Natural killer cell treated with Interleukin-12 subunit alpha and Interleukin-12 subunit beta and Interleukin-15 and Interleukin-18, amount 100 ng/mL, for 72 hours (primary cell): ENCODE measurements at regions not wholly inside any gene's neighbourhood (a gene's known extent, or its start where the extent isn't known, plus 50 kb on each side); places are given as distances from the start of the nearest gene placed in this dataset.
A peak's percentile ranks its signal among the peaks of the same experiment; 100 is the strongest.

Experiments
- ATAC-seq, 2 donors: fragments of 150-1000 bp; cut with Tn5 transposase in 1 of 2; sonication (Bioruptor Pico), chemical (Tn5 transposase) in 1 of 2; 2 replicates each; pipeline ENCODE4 v1.10.0; 2021
- DNase-seq: peaks from one replicate; pipeline ENCODE4 v3.0.0; 2022; ENCODE audit warnings: low spot score
- H3K27ac Mint-ChIP-seq, 2 donors: 1 replicate in 1 of 2; 2 replicates in 1 of 2; pipeline ENCODE4 v1.8.0; 2022; ENCODE audit warnings: mixed read lengths in 2 of 2, mild to moderate bottlenecking in 1 of 2, moderate library complexity in 1 of 2
- H3K27me3 Mint-ChIP-seq, 2 donors: 1 replicate in 1 of 2; 2 replicates in 1 of 2; pipeline ENCODE4 v1.8.0; 2022; ENCODE audit warnings: mixed read lengths in 2 of 2
- H3K36me3 Mint-ChIP-seq: one replicate; pipeline ENCODE4 v1.8.0; 2022; ENCODE audit warnings: mixed read lengths
- H3K4me1 Mint-ChIP-seq, 2 donors: 1 replicate in 1 of 2; 2 replicates in 1 of 2; pipeline ENCODE4 v1.8.0; 2022; ENCODE audit warnings: low read depth in 2 of 2, mixed read lengths in 2 of 2, mild to moderate bottlenecking in 1 of 2
- H3K4me3 Mint-ChIP-seq: one replicate; pipeline ENCODE4 v1.8.0; 2022; ENCODE audit warnings: mixed read lengths
- H3K9me3 Mint-ChIP-seq: 2 replicates; pipeline ENCODE4 v1.8.0; 2022; ENCODE audit warnings: mixed read lengths

- Mint-ChIP-seq H3K9me3 (peaks cover under 1% of the 10 kb centered on the region), H3K4me1 (peaks cover 30 to 49% of the 10 kb centered on the region in 2 donors), H3K27ac (peak overlapping the region; percentile 41 to 49), H3K36me3 (peaks cover 8% of the 10 kb centered on the region), H3K27me3 (no peaks in the 10 kb centered on the region), H3K4me3 (peak overlapping the region; percentile 30)
- ATAC-seq, result no peak
- no peak for DNase-seq
Observed at GRCh38 chr1:116819081-116819480, 64.9 kb downstream of the CD2 start.

- Mint-ChIP-seq H3K27ac (peak overlapping the region in 1 of 2 donors; percentile 29), H3K36me3 (no peaks in the 10 kb centered on the region), H3K4me1 (peaks cover 26 to 40% of the 10 kb centered on the region in 2 donors), H3K27me3 (no peaks in the 10 kb centered on the region), H3K9me3 (no peaks in the 10 kb centered on the region), H3K4me3 (no peak overlapping the region)
- DNase-seq, result no peak
- no peak for ATAC-seq
Observed at GRCh38 chr1:116820369-116820768, 66.1 kb downstream of the CD2 start.

- no peak overlapping the region for H3K27ac Mint-ChIP-seq
- DNase-seq (no peak), ATAC-seq (no peak)
- no peaks in the 10 kb centered on the region for H3K36me3 Mint-ChIP-seq
- H3K4me3 Mint-ChIP-seq, result no peak overlapping the region
- no peaks in the 10 kb centered on the region for H3K9me3 Mint-ChIP-seq
- no peaks in the 10 kb centered on the region for H3K27me3 Mint-ChIP-seq
- peaks cover 24 to 42% of the 10 kb centered on the region in 2 donors for H3K4me1 Mint-ChIP-seq
Observed at GRCh38 chr1:116821763-116822162, 67.5 kb downstream of the CD2 start.

- ATAC-seq (no peak), DNase-seq (no peak)
- no peaks in the 10 kb centered on the region for H3K27me3 Mint-ChIP-seq
- no peak overlapping the region for H3K4me3 Mint-ChIP-seq
- peak overlapping the region; percentile 91 to 94 for H3K27ac Mint-ChIP-seq
- H3K4me1 Mint-ChIP-seq, result peaks cover 22 to 31% of the 10 kb centered on the region in 2 donors
- H3K36me3 Mint-ChIP-seq, result peaks cover 6% of the 10 kb centered on the region
- peaks cover 3% of the 10 kb centered on the region for H3K9me3 Mint-ChIP-seq
Observed at GRCh38 chr1:116824631-116825206, 70.5 kb downstream of the CD2 start.

GRCh38 chr1:116825207-116825719 lies 71.0 kb downstream of the CD2 start:
- H3K36me3 Mint-ChIP-seq, result peaks cover 6% of the 10 kb centered on the region
- H3K27ac Mint-ChIP-seq, result peak overlapping the region; percentile 91 to 94
- H3K9me3 Mint-ChIP-seq, result peaks cover 3% of the 10 kb centered on the region
- no peak overlapping the region for H3K4me3 Mint-ChIP-seq
- no peak for DNase-seq
- no peak for ATAC-seq
- peaks cover 22 to 31% of the 10 kb centered on the region in 2 donors for H3K4me1 Mint-ChIP-seq
- no peaks in the 10 kb centered on the region for H3K27me3 Mint-ChIP-seq

GRCh38 chr1:116825720-116826438 lies 71.6 kb downstream of the CD2 start:
- Mint-ChIP-seq H3K36me3 (peaks cover 6% of the 10 kb centered on the region), H3K27ac (peak overlapping the region; percentile 91 to 94), H3K4me1 (peaks cover 22 to 31% of the 10 kb centered on the region in 2 donors), H3K9me3 (peaks cover 3% of the 10 kb centered on the region), H3K4me3 (peak overlapping the region; percentile 63), H3K27me3 (no peaks in the 10 kb centered on the region)
- DNase-seq (no peak), ATAC-seq (no peak)

GRCh38 chr1:116826818-116827606 lies 72.8 kb downstream of the CD2 start:
- Mint-ChIP-seq H3K27ac (peak overlapping the region; percentile 91 to 94), H3K27me3 (no peaks in the 10 kb centered on the region), H3K36me3 (peaks cover 6% of the 10 kb centered on the region), H3K9me3 (peaks cover 3% of the 10 kb centered on the region), H3K4me1 (peaks cover 22 to 31% of the 10 kb centered on the region in 2 donors), H3K4me3 (peak overlapping the region; percentile 63)
- ATAC-seq (peak; percentile 92 to 93), DNase-seq (no peak)

- H3K4me1 Mint-ChIP-seq, result peaks cover 22 to 31% of the 10 kb centered on the region in 2 donors
- DNase-seq (no peak), ATAC-seq (no peak)
- peaks cover 6% of the 10 kb centered on the region for H3K36me3 Mint-ChIP-seq
- peak overlapping the region; percentile 63 for H3K4me3 Mint-ChIP-seq
- peaks cover 3% of the 10 kb centered on the region for H3K9me3 Mint-ChIP-seq
- no peaks in the 10 kb centered on the region for H3K27me3 Mint-ChIP-seq
- H3K27ac Mint-ChIP-seq, result peak overlapping the region; percentile 91 to 94
Observed at GRCh38 chr1:116827607-116828105, 73.4 kb downstream of the CD2 start.

- H3K27me3 Mint-ChIP-seq, result no peaks in the 10 kb centered on the region
- DNase-seq (no peak), ATAC-seq (no peak)
- H3K27ac Mint-ChIP-seq, result peak overlapping the region in 1 of 2 donors; percentile 36
- H3K9me3 Mint-ChIP-seq, result peaks cover 8% of the 10 kb centered on the region
- H3K36me3 Mint-ChIP-seq, result peaks cover 10% of the 10 kb centered on the region
- H3K4me3 Mint-ChIP-seq, result no peak overlapping the region
- peaks cover 14% of the 10 kb centered on the region in 2 donors for H3K4me1 Mint-ChIP-seq
Observed at GRCh38 chr1:116832308-116832931, 77.3 kb upstream of the PTGFRN start.

- Mint-ChIP-seq H3K27ac (peak overlapping the region in 1 of 2 donors; percentile 36), H3K4me1 (peaks cover 11% of the 10 kb centered on the region in 2 donors)
- no peak for DNase-seq
Observed at GRCh38 chr1:116832932-116833578, 76.7 kb upstream of the PTGFRN start.

GRCh38 chr1:116833718-116834117 lies 76.0 kb upstream of the PTGFRN start:
- H3K9me3 Mint-ChIP-seq, result peaks cover 7% of the 10 kb centered on the region
- ATAC-seq, result no peak
- H3K27ac Mint-ChIP-seq, result no peak overlapping the region

More at GRCh38 chr1:116832932-116833578, 76.7 kb upstream of the PTGFRN start:
- ATAC-seq, result no peak
- peaks cover 7% of the 10 kb centered on the region for H3K9me3 Mint-ChIP-seq
- no peaks in the 10 kb centered on the region for H3K27me3 Mint-ChIP-seq
- peaks cover 7% of the 10 kb centered on the region for H3K36me3 Mint-ChIP-seq
- no peak overlapping the region for H3K4me3 Mint-ChIP-seq

GRCh38 chr1:116834595-116834994 lies 75.1 kb upstream of the PTGFRN start:
- H3K4me3 Mint-ChIP-seq, result no peak overlapping the region
- no peak for DNase-seq
- H3K9me3 Mint-ChIP-seq, result peaks cover 7% of the 10 kb centered on the region
- H3K4me1 Mint-ChIP-seq, result peaks cover 7% of the 10 kb centered on the region in 2 donors
- ATAC-seq, result no peak
- H3K27me3 Mint-ChIP-seq, result no peaks in the 10 kb centered on the region
- H3K36me3 Mint-ChIP-seq, result peaks cover 7% of the 10 kb centered on the region
- H3K27ac Mint-ChIP-seq, result no peak overlapping the region

More at GRCh38 chr1:116833718-116834117, 76.0 kb upstream of the PTGFRN start:
- DNase-seq, result no peak
- H3K4me3 Mint-ChIP-seq, result no peak overlapping the region
- H3K4me1 Mint-ChIP-seq, result peaks cover 7 to 11% of the 10 kb centered on the region in 2 donors
- peaks cover 7% of the 10 kb centered on the region for H3K36me3 Mint-ChIP-seq
- no peaks in the 10 kb centered on the region for H3K27me3 Mint-ChIP-seq

- Mint-ChIP-seq H3K4me1 (peaks cover 7% of the 10 kb centered on the region in 2 donors), H3K27me3 (no peaks in the 10 kb centered on the region), H3K27ac (no peak overlapping the region), H3K36me3 (peaks cover 7% of the 10 kb centered on the region), H3K9me3 (peaks cover 7% of the 10 kb centered on the region), H3K4me3 (no peak overlapping the region)
- ATAC-seq (no peak), DNase-seq (no peak)
Observed at GRCh38 chr1:116835161-116835560, 74.6 kb upstream of the PTGFRN start.
